ENCODE measurements at regions not wholly inside any gene's neighbourhood (a gene's known extent, or its start where the extent isn't known, plus 50 kb on each side); places are given as distances from the start of the nearest gene placed in this dataset.
A peak's percentile ranks its signal among the peaks of the same experiment; 100 is the strongest.
"Not testable (repeated sequence)": the region's sequence is repeated elsewhere in the genome, so short reads cannot be mapped to it uniquely, and the experiment has no call there.

DNA sequence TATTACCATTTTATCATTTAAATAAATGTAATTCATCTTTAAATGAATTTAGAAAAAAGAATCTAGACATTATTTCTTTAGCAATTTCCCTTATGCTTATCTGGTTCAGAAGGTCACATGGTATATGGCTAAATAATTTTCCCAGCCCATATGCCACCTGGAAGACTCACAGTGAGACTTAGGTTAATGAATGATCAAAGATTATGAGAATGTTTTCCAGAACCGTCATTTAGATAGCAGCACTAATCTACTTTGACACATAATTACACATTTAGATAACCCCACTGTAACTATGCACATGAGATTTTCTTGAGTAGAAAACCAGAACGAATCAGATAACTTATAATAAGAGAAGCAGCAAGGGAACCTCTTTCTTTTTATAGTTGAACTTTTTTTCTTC, 124.9 kb upstream of the CCDC180 start:
- DNase-seq (ENCODE audit: low read depth in 4 of 4, low spot score in 2 of 4), result not testable (repeated sequence)

DNA sequence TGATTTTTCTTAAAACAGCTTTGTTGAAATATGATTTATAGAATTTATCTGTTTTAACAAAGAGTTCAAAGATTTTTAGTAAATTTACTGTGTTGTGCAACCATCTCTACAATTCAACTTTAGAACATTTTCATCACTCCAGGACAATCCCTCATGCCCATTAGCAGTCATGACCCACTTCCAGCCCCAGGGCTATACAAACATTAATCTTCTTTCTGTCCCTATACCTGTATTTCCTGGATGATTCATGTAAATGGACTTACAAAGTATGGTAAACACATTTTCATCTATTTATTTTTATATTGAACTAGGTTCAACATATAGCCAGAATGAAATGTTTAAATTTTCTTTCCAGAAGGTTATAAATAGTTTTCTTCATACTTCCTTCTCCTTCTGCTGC, 127.8 kb upstream of the CCDC180 start:
- no peak for DNase-seq (ENCODE audit: low read depth in 4 of 4, low spot score in 2 of 4)

DNA sequence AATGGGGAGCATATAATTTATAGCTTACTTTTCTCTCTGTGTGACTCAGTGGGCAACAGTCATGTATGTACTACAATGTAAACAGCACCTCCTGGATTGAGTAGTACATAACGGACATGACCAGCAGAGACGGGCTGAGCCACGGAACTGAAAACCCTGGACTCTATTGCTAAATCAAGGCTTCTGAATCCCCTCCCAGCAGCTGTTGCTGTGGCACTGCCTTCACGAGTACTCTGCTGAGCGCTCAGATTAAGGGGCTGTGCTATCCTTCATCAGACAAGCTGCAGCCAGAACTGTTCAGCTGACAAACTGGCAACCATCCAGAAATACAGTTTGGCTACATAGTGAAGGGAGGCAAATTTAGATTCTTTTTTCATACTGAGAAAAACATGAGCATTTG, 131.3 kb upstream of the CCDC180 start:
- no peak for DNase-seq (ENCODE audit: low read depth in 4 of 4, low spot score in 2 of 4)

DNA sequence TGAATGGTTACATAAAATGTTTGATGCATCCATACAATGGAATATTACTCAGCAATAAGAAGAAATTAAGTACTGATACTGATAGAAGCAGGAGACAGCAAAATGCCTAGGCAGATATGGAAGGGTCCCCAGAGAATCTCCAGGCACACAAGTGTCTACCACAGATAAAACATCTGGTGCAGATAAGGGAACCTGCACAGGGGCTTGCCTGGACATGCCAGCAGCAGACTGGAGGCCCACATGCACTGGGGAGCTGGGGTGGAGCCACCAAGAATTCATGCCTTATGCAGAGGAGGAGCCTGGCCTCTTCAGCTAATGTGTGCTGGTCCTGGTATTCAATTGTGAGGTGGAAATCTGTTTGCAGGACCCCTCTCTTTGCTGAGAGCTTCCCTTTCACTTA, 129.2 kb upstream of the CTSV start:
- DNase-seq (ENCODE audit: low read depth in 4 of 4, low spot score in 2 of 4), result not testable (repeated sequence)

DNA sequence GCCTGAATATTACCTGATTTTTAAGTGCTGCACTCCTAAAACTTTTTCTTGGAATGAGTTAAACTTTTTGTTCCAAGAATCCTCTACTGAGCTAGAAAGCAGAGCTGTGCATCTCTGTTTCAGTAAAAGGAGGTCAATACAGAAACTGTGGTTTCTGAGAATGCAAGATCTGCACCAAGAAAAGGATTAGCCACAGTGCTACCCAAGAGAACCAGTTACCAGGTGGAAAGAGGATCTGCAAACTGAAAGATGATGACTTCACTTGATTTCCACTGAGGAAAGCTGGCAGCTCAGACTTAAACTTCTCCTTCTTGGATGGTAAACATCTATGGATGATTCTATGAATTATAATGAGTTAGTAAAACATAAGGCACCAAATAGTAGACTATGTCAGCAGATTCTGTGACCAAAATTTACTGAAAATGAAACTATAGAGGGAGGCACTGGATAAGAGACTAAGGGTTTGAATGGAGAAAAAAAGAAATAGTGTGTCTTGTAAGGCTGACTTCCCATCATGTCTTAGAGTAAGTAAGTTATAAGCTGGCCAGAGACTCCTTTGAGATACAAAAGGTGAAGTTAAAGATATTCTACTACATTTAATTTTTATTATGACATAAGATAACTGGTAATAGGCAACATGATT, 127.7 kb upstream of the CTSV start:
- not testable (repeated sequence) for DNase-seq (ENCODE audit: low read depth in 4 of 4, low spot score in 2 of 4)

DNA sequence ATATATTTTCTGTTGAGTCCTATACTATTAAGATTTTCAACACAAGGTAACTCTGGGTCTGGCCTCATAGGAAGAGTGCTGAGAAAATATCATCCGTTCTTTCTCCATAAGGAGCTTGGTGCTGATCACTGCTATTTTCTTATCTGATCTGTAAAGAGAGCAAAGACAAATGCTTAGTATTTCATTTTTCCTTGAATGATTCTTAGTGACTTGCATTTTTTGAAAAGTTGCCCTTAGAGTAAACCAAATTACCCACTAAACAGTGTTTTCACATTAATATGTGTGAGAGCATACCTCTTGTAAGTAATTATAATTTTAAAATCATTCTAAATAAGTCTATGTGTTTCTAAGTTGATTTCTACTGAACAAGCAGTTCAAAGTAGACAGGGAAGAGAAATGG, 121.3 kb upstream of the CTSV start:
- no peak for DNase-seq (ENCODE audit: low read depth in 4 of 4, low spot score in 2 of 4)

DNA sequence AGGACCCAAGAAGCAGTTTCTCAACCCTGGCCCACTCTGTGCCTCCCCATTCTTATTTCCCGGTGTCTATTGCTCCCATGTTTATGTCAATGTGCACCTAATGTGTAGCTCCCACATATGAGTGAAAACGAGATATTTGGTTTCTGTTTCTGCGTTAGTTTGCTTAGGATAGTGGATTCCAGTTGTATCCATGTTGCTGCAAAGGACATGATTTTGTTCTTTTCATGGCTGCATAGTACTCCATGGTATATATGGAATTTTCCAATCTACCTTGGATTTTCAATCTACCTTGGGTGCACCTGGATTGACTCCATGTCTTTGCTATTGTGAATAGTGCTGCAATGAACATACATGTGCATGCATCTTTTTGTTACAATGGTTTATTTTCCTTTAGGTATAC, 119.8 kb upstream of the CTSV start:
- not testable (repeated sequence) for DNase-seq (ENCODE audit: low read depth in 4 of 4, low spot score in 2 of 4)

DNA sequence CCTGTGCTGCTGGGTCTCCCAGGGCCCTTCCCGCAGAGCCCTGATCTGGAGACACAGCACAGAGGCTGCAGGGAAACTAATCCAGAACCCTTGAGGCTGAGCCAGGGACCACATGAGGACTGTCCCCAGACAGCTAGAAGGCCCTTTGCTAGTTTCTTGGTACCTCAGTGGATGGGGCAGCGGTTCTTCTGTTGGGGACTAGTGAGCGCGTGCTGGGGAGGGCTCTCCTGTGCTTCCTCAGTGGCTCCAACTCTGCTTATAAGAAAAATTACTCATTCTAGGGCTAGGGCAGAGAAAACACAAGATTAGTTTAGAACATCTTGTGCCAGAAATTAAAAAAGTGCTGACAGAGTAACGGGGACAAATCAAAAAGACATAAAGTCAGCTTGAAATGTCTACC, 116.5 kb upstream of the CTSV start:
- DNase-seq (ENCODE audit: low read depth in 4 of 4, low spot score in 2 of 4), result not testable (repeated sequence)

DNA sequence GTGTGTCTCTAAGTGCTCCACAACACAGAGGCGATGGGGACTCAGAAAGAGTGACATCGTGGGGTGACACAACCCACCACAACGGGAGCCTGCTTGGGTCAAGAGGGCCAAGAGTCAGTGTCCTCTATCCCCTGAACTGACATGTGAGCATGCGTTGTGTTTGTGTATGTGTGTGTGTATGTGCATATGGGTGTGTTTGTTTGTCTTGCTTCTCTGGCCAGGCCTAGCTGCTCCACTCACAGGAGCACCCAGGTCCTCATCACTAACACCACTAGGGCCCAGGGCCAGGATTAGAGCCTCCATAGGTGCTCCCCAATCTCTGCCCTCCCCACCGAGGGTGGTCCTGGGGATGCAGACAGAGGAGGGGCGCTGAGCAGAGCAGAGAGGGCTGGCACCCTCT, 115.0 kb upstream of the CTSV start:
- DNase-seq (ENCODE audit: low read depth in 4 of 4, low spot score in 2 of 4), result no peak

DNA sequence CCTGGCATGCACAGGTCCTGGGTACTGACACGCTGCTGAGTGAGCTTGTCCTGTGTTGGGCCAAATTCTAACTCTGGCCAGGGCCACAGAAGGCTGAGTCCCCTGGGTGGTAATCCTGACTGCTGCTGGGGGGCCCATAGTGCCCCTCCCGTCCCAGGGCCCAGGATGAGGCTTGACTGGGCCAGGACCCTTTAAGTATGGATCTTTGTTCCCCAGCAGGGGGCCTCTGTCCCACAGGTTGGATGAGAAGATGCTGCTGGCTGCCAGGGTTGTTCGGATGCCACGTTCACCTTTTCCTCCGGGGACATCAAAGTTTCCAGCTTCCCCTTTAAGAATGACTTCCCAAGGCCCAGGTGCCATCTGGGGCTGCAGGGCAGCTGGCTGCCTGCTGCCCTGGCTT, 114.2 kb upstream of the CTSV start:
- DNase-seq (ENCODE audit: low read depth in 4 of 4, low spot score in 2 of 4), result not testable (repeated sequence)

DNA sequence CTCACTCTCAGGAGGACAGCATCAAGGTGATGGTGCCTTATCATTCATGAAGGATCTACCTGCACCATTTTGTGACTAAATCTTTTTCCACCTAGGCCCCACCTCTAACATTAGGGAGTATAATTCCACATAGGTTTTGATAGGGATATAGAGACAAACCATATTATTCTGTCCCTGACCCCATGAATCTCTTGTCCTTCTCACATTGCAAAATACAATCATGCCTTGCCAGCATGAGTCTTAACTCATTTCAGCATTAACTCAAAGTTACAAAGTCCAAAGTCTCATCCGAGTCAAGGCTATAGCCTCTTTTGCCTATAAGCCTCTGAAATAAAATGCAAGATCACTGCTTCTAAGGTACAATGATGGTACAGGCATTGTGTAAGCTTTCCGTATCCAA, 111.5 kb upstream of the CTSV start:
- DNase-seq (ENCODE audit: low read depth in 4 of 4, low spot score in 2 of 4), result not testable (repeated sequence)

DNA sequence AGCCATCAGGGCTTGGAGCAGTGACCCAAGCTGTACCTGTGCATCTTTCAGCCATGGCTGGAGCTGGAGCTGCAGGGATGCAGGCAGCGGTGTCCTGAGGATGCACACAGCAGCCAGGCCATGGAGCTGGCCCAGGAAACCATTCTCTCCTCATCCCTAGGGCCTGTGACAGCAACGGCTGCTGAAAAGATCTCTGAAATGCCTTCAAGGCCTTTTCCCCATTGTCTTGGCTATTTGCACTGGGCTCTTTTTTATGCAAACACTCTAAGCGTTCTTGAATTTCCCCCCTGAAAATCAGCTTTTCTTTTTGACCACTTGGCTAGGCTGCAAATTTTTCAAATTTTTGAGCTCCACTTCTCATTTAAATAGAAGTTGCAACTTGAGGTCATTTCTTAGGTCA, 109.5 kb upstream of the CTSV start:
- not testable (repeated sequence) for DNase-seq (ENCODE audit: low read depth in 4 of 4, low spot score in 2 of 4)

DNA sequence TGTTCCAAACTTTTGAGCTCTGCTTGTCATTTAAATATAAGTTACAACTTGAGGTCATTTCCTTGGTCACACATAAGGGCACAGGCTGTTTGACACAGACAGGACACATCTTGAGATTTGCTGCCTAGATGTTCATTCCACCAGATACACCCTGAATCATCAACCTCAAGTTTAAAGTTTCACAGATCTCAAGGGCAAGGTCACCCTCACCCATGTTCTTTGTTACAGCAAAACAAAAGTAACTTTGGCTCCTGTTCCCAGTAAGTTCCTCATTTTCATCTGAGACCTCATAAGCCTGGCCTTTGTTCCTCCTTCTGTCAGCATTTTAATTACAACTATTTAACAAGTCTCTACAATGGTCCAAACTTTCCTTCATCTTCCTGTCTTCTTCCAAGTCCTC, 106.7 kb upstream of the CTSV start:
- not testable (repeated sequence) for DNase-seq (ENCODE audit: low read depth in 4 of 4, low spot score in 2 of 4)

DNA sequence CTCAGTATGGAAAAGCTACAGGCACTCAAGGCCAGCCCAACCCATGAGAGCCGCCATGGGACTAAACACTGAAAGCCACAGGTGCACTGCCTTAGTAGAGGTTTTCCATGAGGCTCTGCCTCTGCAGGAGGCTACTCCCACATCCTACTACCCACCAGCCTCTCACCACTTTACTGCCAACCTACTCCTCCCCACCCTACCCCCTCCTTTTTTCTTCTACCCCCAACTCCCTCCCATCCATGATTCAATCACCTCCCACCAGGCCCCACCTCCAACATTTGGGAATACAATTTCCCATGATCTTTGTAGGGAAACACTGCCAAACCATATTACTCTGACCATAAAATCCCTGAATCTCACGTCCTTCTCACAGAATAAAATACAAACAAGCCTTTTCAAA, 101.6 kb upstream of the CTSV start:
- no peak for DNase-seq (ENCODE audit: low read depth in 4 of 4, low spot score in 2 of 4)

DNA sequence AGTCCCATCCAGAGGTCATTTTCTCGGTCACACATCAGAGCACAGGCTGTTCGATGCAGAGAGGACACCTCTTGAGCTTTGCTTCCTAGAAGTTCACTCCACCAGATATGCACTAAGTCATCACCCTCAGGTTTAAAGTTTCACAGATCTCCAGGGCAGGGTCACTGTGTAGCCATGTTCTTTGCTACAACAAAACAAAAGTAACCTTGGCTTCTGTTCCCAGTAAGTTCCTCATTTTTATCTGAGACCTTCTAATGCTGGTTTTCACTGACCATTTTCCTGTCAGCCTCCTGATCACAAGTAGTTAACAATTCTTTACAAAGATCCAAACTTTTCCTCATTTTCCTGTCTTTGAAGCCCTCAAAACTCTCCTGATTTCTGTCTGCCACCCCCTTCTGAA, 97.5 kb upstream of the CTSV start:
- DNase-seq (ENCODE audit: low read depth in 4 of 4, low spot score in 2 of 4), result peak in 1 of 4 donors; percentile 9

DNA sequence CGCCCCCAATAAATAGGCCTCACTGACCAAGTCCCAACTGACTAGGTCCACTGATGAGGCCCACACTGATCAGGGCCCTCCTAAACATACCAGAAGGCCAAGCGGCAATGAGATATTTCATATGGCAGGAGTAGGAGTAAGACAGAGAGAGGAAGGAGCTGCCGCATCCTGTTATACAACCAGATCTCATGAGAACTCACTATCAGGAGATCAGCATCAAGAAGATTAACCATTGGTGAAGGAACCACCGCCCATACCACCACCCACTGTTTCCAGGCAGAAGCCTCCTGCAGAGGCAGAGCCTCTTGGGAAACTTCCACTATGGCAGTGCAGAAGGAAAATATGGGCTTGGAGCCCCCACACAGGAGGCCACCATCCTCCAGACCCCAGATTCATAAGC, 95.0 kb upstream of the CTSV start:
- not testable (repeated sequence) for DNase-seq (ENCODE audit: low read depth in 4 of 4, low spot score in 2 of 4)

DNA sequence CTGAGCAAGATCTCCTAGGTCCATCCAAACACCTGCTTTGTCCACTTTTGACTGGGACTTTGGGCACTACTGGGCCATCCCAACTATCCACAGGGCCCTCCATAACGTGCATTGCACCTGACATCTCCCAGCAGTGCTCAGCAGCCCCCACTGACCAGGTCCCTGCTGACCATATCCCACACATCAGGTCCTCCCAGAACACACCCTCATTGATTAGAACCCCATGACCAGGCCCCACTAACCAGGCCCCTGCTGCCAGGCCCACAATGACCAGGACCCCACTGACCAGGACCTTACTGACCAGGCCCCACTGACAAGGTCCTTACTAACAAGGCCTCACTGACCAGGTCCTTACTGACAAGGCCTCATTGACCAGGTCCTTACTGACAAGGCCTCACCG, 93.9 kb upstream of the CTSV start:
- DNase-seq (ENCODE audit: low read depth in 4 of 4, low spot score in 2 of 4), result no peak

DNA sequence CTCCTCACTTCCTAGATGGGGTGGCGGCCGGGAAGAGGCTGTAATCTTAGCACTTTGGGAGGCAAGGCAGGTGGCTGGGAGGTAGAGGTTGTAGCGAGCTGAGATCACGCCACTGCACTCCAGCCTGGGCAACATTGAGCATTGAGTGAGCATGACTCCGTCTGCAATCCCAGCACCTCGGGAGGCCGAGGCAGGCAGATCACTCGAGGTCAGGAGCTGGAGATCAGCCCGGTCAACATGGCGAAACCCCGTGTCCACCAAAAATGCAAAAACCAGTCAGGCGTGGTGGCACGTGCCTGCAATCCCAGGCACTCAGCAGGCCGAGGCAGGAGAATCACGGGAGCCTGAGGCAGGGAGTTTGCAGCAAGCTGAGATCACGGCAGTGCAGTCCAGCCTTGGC, 91.9 kb upstream of the CTSV start:
- DNase-seq (ENCODE audit: low read depth in 4 of 4, low spot score in 2 of 4), result not testable (repeated sequence)

DNA sequence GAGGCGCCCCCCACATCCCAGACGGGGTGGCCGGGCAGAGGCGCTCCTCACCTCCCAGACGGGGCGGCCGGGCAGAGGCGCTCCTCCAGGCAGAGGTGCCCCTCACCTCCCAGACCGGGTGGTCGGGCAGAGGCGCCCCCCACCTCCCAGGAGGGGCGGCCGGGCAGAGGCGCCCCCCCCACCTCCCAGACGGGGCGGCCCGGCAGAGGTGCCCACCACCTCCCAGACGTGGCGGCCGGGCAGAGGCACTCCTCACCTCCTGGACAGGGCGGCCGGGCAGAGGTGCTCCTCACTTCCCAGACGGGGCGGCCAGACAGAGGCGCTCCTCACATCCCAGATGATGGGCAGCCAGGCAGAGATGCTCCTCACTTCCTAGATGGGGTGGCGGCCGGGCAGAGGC, 91.4 kb upstream of the CTSV start:
- DNase-seq (ENCODE audit: low read depth in 4 of 4, low spot score in 2 of 4), result not testable (repeated sequence)

DNA sequence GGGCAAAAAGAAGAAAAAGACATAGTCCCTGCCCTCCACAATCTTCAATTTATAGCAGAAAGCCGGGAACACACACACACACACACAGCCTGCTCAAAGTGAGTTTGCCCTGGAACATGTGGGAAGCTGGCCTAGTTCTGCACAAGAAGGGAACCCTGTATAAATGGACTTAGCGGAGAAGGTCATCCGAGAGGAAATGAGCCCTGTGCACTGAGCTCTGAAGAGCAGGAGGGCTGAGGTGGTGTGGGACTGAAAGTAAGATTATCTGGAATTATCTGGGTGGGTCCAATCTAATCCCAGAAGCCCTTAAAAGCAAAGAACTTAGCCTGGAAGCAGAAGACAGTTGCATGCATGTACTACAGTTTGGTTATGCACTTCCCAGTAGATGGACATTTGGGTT, 90.0 kb upstream of the CTSV start:
- no peak for DNase-seq (ENCODE audit: low read depth in 4 of 4, low spot score in 2 of 4)

DNA sequence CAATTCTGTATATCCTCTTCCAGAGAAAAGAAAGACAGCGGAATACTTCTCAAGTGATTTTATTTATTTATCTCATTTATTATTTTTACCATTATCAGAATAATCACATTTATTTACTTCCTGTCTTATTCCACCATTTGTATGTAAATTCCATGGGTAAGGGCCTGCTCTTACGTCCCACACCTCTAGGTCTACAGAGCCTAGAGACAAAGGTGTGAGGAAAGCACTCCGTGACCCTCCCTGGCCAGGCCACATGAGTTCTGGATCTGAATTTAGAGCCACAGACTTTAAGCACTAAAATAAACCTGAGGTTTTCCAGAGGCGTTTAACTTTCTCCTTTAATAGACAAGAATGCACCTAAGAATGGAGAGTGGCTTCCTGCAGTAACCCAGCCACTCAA, 85.3 kb upstream of the CTSV start:
- DNase-seq (ENCODE audit: low read depth in 4 of 4, low spot score in 2 of 4), result no peak

DNA sequence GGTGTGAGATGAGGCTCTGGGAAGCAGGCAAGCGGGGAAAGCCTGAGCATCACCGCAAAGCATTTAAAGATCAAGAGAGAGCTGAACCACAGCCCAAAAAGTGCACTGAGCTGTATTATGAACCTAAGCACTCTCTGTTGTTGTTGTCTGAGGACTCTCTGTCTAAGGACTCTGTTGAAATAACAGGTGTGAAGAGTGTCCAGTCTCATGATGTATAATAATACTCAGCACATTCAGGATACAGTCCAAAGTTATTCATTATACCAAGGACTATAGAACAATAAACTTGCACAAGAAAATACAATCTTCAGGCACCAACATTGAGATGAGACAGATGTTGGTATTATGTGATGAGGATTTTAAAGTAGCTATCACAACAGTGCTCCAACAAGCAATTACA, 71.8 kb upstream of the CTSV start:
- no peak for DNase-seq (ENCODE audit: low read depth in 4 of 4, low spot score in 2 of 4)

DNA sequence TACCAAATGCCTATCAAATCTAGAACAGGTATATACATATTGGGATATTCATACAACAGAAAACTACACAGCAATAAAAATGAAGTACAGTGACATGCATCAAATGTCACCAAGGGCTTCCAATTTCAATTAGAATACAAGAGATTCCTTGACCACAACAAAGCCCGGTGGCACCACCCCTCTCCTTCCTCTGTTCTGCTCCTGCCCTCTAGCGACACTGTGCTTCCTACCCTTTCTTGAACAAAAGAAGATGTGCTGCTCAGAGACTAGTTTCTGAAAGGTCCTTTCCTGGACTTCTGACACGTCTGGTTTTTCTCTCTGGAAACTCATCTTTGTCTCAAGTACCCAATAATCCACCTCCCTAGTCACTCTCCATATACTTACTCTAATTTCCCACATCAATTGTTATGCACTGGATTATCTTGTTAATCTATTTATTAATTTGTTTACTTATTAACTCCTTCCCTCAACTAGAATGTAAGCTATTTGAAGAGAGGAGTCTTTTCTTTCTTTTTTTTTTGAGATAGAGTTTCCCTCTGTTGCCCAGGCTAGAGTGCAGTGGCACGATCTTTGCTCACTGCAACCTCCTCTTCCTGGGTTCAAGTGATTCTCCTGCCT, 70.4 kb upstream of the CTSV start:
- no peak for DNase-seq (ENCODE audit: low read depth in 4 of 4, low spot score in 2 of 4)
